D721Med (cell line): ENCODE measurements at regions not wholly inside any gene's neighbourhood (a gene's known extent, or its start where the extent isn't known, plus 50 kb on each side); places are given as distances from the start of the nearest gene placed in this dataset.

Source experiments
- DNase-seq: peaks from one replicate; pipeline ENCODE4 v3.0.0; 2011; ENCODE audit warnings: low spot score; ENCODE audit not compliant: insufficient read length
- FAIRE-seq: peaks from 2 replicates; lab custom pipeline; 2011; peaks lifted over from hg19 to GRCh38; lab: Jason Lieb, UNC
- CTCF ChIP-seq: IDR thresholded peaks from 2 replicates; pipeline ENCODE4 v1.5.1; 2012; ENCODE audit warnings: mild to moderate bottlenecking, control low read depth; ENCODE audit not compliant: insufficient read depth; ENCODE audit errors: missing control alignments

GRCh38 chr13:78035500-78035899 lies 116.9 kb upstream of the EDNRB start:
- no peak for TF ChIP-seq CTCF
- DNase-seq (no peak), FAIRE-seq (no peak)

- TF ChIP-seq CTCF, result no peak
- FAIRE-seq (no peak), DNase-seq (no peak)
Measured at GRCh38 chr13:78033509-78033908, 114.9 kb upstream of the EDNRB start.

- no peak for TF ChIP-seq CTCF
- DNase-seq, result no peak
- no peak for FAIRE-seq
Measured at GRCh38 chr13:78032132-78032531, 113.5 kb upstream of the EDNRB start.

GRCh38 chr13:78030341-78030896 lies 111.8 kb upstream of the EDNRB start:
- FAIRE-seq, result no peak
- DNase-seq, result no peak
- no peak for TF ChIP-seq CTCF

- FAIRE-seq, result no peak
Measured at GRCh38 chr13:78029901-78030300, 111.3 kb upstream of the EDNRB start.

GRCh38 chr13:78028960-78029359 lies 110.3 kb upstream of the EDNRB start:
- TF ChIP-seq CTCF, result no peak
- no peak for DNase-seq
- no peak for FAIRE-seq

More at GRCh38 chr13:78029901-78030300, 111.3 kb upstream of the EDNRB start:
- no peak for TF ChIP-seq CTCF
- no peak for DNase-seq

- FAIRE-seq (no peak), DNase-seq (no peak)
- no peak for TF ChIP-seq CTCF
Measured at GRCh38 chr13:78024996-78025395, 106.4 kb upstream of the EDNRB start.
